Natural killer cell (primary cell): ENCODE measurements at regions not wholly inside any gene's neighbourhood (a gene's known extent, or its start where the extent isn't known, plus 50 kb on each side); places are given as distances from the start of the nearest gene placed in this dataset.

Experiments used
- ATAC-seq, 3 donors: fragments of 150-1000 bp in 2 of 3; fragments of 200-7000 bp in 1 of 3; cut with Tn5 transposase; 1 replicate in 1 of 3; 2 replicates in 2 of 3; pipeline ENCODE4 v1.10.0; 2021; ENCODE audit warnings: mild to moderate bottlenecking in 2 of 3, moderate library complexity in 2 of 3
- DNase-seq, 2 donors: peaks; one replicate each; pipeline versions ENCODE4 v3.0.0 to v3.0.0-alpha.2; 2013 to 2021; ENCODE audit warnings: mixed read lengths in 1 of 2
- H3K27ac ChIP-seq: one replicate; pipeline ENCODE4 v1.5.1; 2013; ENCODE audit warnings: mild to moderate bottlenecking, low read length
- H3K27me3 ChIP-seq: one replicate; pipeline ENCODE4 v1.6.1; 2013; ENCODE audit warnings: low read length; ENCODE audit not compliant: control insufficient read depth, insufficient read depth
- H3K36me3 ChIP-seq: one replicate; pipeline ENCODE4 v1.6.1; 2013; ENCODE audit warnings: low read length; ENCODE audit not compliant: control insufficient read depth, insufficient read depth
- H3K4me1 ChIP-seq: one replicate; pipeline ENCODE4 v1.6.1; 2013; ENCODE audit warnings: low read length; ENCODE audit not compliant: control insufficient read depth, insufficient read depth
- H3K4me3 ChIP-seq: one replicate; pipeline ENCODE4 v1.5.1; 2013; ENCODE audit warnings: low read length
- H3K9me3 ChIP-seq: one replicate; pipeline ENCODE4 v1.6.1; 2013; ENCODE audit warnings: low read length; ENCODE audit not compliant: control insufficient read depth, insufficient read depth
- H3K27ac Mint-ChIP-seq, 2 donors: one replicate each; pipeline ENCODE4 v1.8.0; 2022; ENCODE audit warnings: mild to moderate bottlenecking in 2 of 2, mixed read lengths in 2 of 2, moderate library complexity in 1 of 2
- H3K27me3 Mint-ChIP-seq, 2 donors: one replicate each; pipeline ENCODE4 v1.8.0; 2022; ENCODE audit warnings: low read depth in 2 of 2, mixed read lengths in 2 of 2
- H3K36me3 Mint-ChIP-seq: one replicate; pipeline ENCODE4 v1.8.0; 2022; ENCODE audit warnings: mixed read lengths
- H3K4me1 Mint-ChIP-seq, 2 donors: one replicate each; pipeline ENCODE4 v1.8.0; 2022; ENCODE audit warnings: mixed read lengths in 2 of 2
- H3K4me3 Mint-ChIP-seq: one replicate; pipeline ENCODE4 v1.8.0; 2022; ENCODE audit warnings: mild to moderate bottlenecking, moderate library complexity, mixed read lengths
- H3K9me3 Mint-ChIP-seq, 2 donors: one replicate each; pipeline ENCODE4 v1.8.0; 2022; ENCODE audit warnings: mixed read lengths in 2 of 2
- WGBS: methylation state at CpG from one replicate; pipeline ENCODE4 v1.1.7; 2013; ENCODE audit warnings: missing lambda C conversion rate; ENCODE audit not compliant: insufficient coverage; 5-methylcytosine and 5-hydroxymethylcytosine counted together
- intact Hi-C: fragments of 100-400 bp; cut with micrococcal nuclease; formaldehyde crosslinking; loops from one replicate; pipeline ENCODE4 v1.14.2; 2022
- TF ChIP-seq, protein P1 (sequence below): fragments of 200-600 bp; IDR thresholded peaks from one replicate; pipeline ENCODE4 v1.8.0; 2022; ENCODE audit warnings: antibody characterized with exemption

DNA sequence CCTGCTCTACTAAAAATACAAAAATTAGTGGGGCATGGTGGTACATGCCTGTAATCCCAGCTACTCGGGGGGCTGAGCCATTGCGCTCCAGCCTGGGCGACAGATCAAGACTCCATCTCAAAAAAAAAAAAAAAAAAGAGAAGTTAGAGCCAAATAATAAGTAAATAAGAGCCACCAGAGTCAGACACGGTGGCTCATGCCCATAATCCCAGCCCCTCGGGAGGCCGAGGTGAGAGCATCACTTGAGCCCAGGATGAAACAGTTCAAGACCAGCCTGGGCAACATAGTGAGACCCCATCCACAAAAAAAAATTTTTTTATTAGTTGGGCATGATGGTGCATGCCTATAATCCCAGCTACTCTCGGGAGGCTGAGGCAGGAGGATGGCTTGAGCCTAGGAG lies 85.8 kb upstream of the LARP1 start:
- Mint-ChIP-seq H3K4me1 (no peaks in the 10 kb centered on the region), H3K36me3 (peaks cover 8% of the 10 kb centered on the region), H3K4me3 (no peak overlapping the region), H3K9me3 (peaks cover 2 to 6% of the 10 kb centered on the region in 2 donors), H3K27ac (no peak overlapping the region), H3K27me3 (peaks cover 0 to 3% of the 10 kb centered on the region in 2 donors)
- intact Hi-C loops = no loop called here
- no peak overlapping the region for H3K4me3 ChIP-seq
- H3K36me3 ChIP-seq = no peaks in the 10 kb centered on the region
- no peak for DNase-seq
- TF ChIP-seq, protein P1, sequence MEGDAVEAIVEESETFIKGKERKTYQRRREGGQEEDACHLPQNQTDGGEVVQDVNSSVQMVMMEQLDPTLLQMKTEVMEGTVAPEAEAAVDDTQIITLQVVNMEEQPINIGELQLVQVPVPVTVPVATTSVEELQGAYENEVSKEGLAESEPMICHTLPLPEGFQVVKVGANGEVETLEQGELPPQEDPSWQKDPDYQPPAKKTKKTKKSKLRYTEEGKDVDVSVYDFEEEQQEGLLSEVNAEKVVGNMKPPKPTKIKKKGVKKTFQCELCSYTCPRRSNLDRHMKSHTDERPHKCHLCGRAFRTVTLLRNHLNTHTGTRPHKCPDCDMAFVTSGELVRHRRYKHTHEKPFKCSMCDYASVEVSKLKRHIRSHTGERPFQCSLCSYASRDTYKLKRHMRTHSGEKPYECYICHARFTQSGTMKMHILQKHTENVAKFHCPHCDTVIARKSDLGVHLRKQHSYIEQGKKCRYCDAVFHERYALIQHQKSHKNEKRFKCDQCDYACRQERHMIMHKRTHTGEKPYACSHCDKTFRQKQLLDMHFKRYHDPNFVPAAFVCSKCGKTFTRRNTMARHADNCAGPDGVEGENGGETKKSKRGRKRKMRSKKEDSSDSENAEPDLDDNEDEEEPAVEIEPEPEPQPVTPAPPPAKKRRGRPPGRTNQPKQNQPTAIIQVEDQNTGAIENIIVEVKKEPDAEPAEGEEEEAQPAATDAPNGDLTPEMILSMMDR = no peak
- ATAC-seq = no peak
- H3K27me3 ChIP-seq = no peaks in the 10 kb centered on the region
- no peak overlapping the region for H3K27ac ChIP-seq
- H3K9me3 ChIP-seq = peaks cover 4% of the 10 kb centered on the region
- no peaks in the 10 kb centered on the region for H3K4me1 ChIP-seq
- WGBS = 94% methylated on average over 7 of the region's 7 CpGs

DNA sequence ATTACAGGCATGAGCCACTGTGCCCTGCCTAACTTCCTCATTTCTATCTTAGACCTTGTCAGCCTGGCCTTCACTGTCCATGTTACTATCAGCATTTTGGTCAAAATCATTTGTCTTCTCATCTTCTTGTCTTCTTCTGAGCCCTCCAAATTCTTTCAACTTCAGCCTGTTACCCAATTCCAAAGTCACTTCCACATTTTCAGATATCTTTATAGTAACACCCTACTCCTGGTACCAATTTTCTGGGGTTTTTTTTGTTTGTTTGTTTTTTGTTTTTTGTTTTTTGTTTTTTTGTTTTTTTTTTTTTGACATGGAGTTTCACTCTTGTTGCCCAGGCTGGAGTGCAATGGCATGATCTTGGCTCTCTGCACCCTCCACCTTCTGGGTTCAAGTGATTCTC lies 90.3 kb upstream of the LARP1 start:
- Mint-ChIP-seq H3K9me3 (peaks cover 2 to 6% of the 10 kb centered on the region in 2 donors), H3K27me3 (peaks cover 0 to 3% of the 10 kb centered on the region in 2 donors), H3K27ac (no peak overlapping the region), H3K4me1 (no peaks in the 10 kb centered on the region), H3K36me3 (peaks cover 8% of the 10 kb centered on the region), H3K4me3 (no peak overlapping the region)
- H3K9me3 ChIP-seq = peaks cover 10% of the 10 kb centered on the region
- H3K36me3 ChIP-seq = no peaks in the 10 kb centered on the region
- intact Hi-C loops = no loop called here
- no peak for DNase-seq
- no peak overlapping the region for H3K27ac ChIP-seq
- TF ChIP-seq, protein P1 = no peak
- no peaks in the 10 kb centered on the region for H3K27me3 ChIP-seq
- H3K4me1 ChIP-seq = no peaks in the 10 kb centered on the region
- no peak for ATAC-seq
- no peak overlapping the region for H3K4me3 ChIP-seq

DNA sequence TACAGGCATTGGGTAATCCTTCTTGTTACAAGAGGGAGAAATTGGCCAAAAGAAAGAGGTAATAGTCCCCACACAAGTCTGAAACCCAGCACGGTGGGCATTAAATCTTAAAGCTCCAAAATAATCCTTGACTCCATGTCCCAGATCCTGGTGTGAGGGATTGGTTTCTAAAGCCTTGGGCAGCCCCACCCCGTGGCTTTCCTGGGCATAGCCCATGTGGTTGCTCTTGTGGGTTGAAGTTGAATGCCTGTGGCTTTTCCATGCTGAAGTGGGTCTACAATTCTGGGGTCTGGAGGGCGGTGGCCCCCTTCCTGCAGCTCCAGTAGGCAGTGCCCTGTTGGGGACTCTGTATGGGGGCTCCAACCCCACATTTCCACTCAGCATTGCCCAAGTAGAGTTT lies 91.8 kb upstream of the LARP1 start:
- Histone ChIP-seq H3K4me3 (no peak overlapping the region), H3K36me3 (no peaks in the 10 kb centered on the region), H3K4me1 (no peaks in the 10 kb centered on the region), H3K27me3 (no peaks in the 10 kb centered on the region), H3K9me3 (peaks cover 10% of the 10 kb centered on the region), H3K27ac (no peak overlapping the region)
- Mint-ChIP-seq H3K4me1 (no peaks in the 10 kb centered on the region), H3K4me3 (no peak overlapping the region), H3K27me3 (peaks cover 0 to 3% of the 10 kb centered on the region in 2 donors), H3K9me3 (peaks cover 2 to 6% of the 10 kb centered on the region in 2 donors), H3K36me3 (peaks cover 8% of the 10 kb centered on the region), H3K27ac (no peak overlapping the region)
- WGBS = 77% methylated on average over 3 of the region's 3 CpGs
- intact Hi-C loops = no loop called here
- TF ChIP-seq, protein P1 = no peak
- DNase-seq = no peak
- no peak for ATAC-seq
